OCI-LY1 (cell line): ENCODE measurements at regions not wholly inside any gene's neighbourhood (a gene's known extent, or its start where the extent isn't known, plus 50 kb on each side); places are given as distances from the start of the nearest gene placed in this dataset.

ENCODE experiments used
- H2AFZ ChIP-seq: fragments of 200-600 bp; sonication (generic), shearing (Covaris generic); 2 replicates; pipeline ENCODE4 v1.6.0; 2014; ENCODE audit warnings: antibody characterized with exemption, mild to moderate bottlenecking, low read length
- H3F3A ChIP-seq: fragments of 200-600 bp; sonication (generic), shearing (Covaris generic); 2 replicates; pipeline ENCODE4 v1.6.0; 2014; ENCODE audit warnings: mild to moderate bottlenecking, antibody characterized with exemption, low read length, moderate library complexity; ENCODE audit not compliant: insufficient read depth
- H3K27ac ChIP-seq: fragments of 200-600 bp; sonication (generic); 2 replicates; pipeline ENCODE4 v1.5.1; 2014; ENCODE audit warnings: low read length, mixed run types, mild to moderate bottlenecking, low read depth; ENCODE audit not compliant: poor library complexity, severe bottlenecking
- H3K27me3 ChIP-seq: fragments of 200-600 bp; sonication (generic); 2 replicates; pipeline ENCODE4 v1.6.0; 2014; ENCODE audit warnings: antibody characterized with exemption, mild to moderate bottlenecking, low read length, moderate library complexity; ENCODE audit not compliant: insufficient read depth
- H3K36me3 ChIP-seq: fragments of 200-600 bp; sonication (generic); 2 replicates; pipeline ENCODE4 v1.6.1; 2014; ENCODE audit warnings: mild to moderate bottlenecking, antibody characterized with exemption, low read length, moderate library complexity, mixed read lengths; ENCODE audit not compliant: insufficient read depth
- H3K4me1 ChIP-seq: fragments of 200-600 bp; sonication (generic); 2 replicates; pipeline ENCODE4 v1.5.1; 2014; ENCODE audit warnings: mild to moderate bottlenecking, low read length, moderate library complexity; ENCODE audit not compliant: insufficient read depth, severe bottlenecking
- H3K4me2 ChIP-seq: fragments of 200-600 bp; sonication (generic), shearing (Covaris generic); 2 replicates; pipeline ENCODE4 v1.6.1; 2014; ENCODE audit warnings: low read length
- H3K4me3 ChIP-seq: fragments of 200-600 bp; sonication (generic); 2 replicates; pipeline ENCODE4 v1.5.1; 2014; ENCODE audit warnings: low read length, low read depth, mild to moderate bottlenecking, mixed read lengths; ENCODE audit not compliant: poor library complexity, severe bottlenecking
- H3K79me2 ChIP-seq: fragments of 200-600 bp; shearing (Covaris generic); 2 replicates; pipeline ENCODE4 v1.6.1; 2016; ENCODE audit warnings: mixed run types, low read length, mixed read lengths; ENCODE audit not compliant: insufficient read depth
- H3K9ac ChIP-seq: fragments of 200-600 bp; sonication (generic), shearing (Covaris generic); 2 replicates; pipeline ENCODE4 v1.6.1; 2014; ENCODE audit warnings: mild to moderate bottlenecking, low read length, mixed read lengths
- H3K9me2 ChIP-seq: fragments of 200-600 bp; sonication (generic), shearing (Covaris generic); 2 replicates; pipeline ENCODE4 v1.6.1; 2014; ENCODE audit warnings: low read depth, mild to moderate bottlenecking, low read length, mixed read lengths
- H3K9me3 ChIP-seq: fragments of 200-600 bp; shearing (Covaris generic); 2 replicates; pipeline ENCODE4 v1.6.1; 2014; ENCODE audit warnings: low read length, mixed read lengths
- H4K20me1 ChIP-seq: fragments of 200-600 bp; sonication (generic), shearing (Covaris generic); 2 replicates; pipeline ENCODE4 v1.6.0; 2016; ENCODE audit warnings: mild to moderate bottlenecking, low read length; ENCODE audit not compliant: insufficient read depth
- CTCF ChIP-seq: fragments of 200-600 bp; sonication (generic), shearing (Covaris generic); IDR thresholded peaks from 2 replicates; pipeline ENCODE4 v1.5.1; 2017; ENCODE audit warnings: mild to moderate bottlenecking, antibody characterized with exemption, low read length, moderate library complexity, mixed read lengths
- EZH2 ChIP-seq: fragments of 200-600 bp; sonication (generic), shearing (Covaris generic); IDR thresholded peaks from 2 replicates; pipeline ENCODE4 v1.8.0; 2017; ENCODE audit warnings: borderline replicate concordance, mixed run types, mild to moderate bottlenecking, antibody characterized with exemption, low read length, moderate library complexity, mixed read lengths

GRCh38 chr7:53541475-53541874 is 506.0 kb downstream of the POM121L12 start:
- H3K9me2 ChIP-seq: no peaks in the 10 kb centered on the region
- H4K20me1 ChIP-seq: no peaks in the 10 kb centered on the region
- TF ChIP-seq EZH2 (no peak), CTCF (no peak)
- no peak overlapping the region for H3K4me3 ChIP-seq
- H3K27ac ChIP-seq: no peak overlapping the region
- H3K9me3 ChIP-seq: no peaks in the 10 kb centered on the region
- no peak overlapping the region for H3K9ac ChIP-seq
- H3K36me3 ChIP-seq: no peaks in the 10 kb centered on the region
- no peak overlapping the region for H3K4me2 ChIP-seq
- H3K4me1 ChIP-seq: no peaks in the 10 kb centered on the region
- no peak overlapping the region for H2AFZ ChIP-seq
- no peaks in the 10 kb centered on the region for H3K79me2 ChIP-seq
- no peaks in the 10 kb centered on the region for H3K27me3 ChIP-seq
- H3F3A ChIP-seq: no peaks in the 10 kb centered on the region

- Histone ChIP-seq H3K27ac (no peak overlapping the region), H3K79me2 (no peaks in the 10 kb centered on the region), H3F3A (no peaks in the 10 kb centered on the region), H3K9me2 (no peaks in the 10 kb centered on the region), H3K9ac (no peak overlapping the region), H2AFZ (no peak overlapping the region), H4K20me1 (no peaks in the 10 kb centered on the region), H3K27me3 (no peaks in the 10 kb centered on the region), H3K4me1 (no peaks in the 10 kb centered on the region), H3K9me3 (no peaks in the 10 kb centered on the region), H3K36me3 (no peaks in the 10 kb centered on the region), H3K4me3 (no peak overlapping the region), H3K4me2 (no peak overlapping the region)
- TF ChIP-seq CTCF (no peak), EZH2 (no peak)
Measured at GRCh38 chr7:53542157-53542556, 506.7 kb downstream of the POM121L12 start.
